ENCODE measurements at regions not wholly inside any gene's neighbourhood (a gene's known extent, or its start where the extent isn't known, plus 50 kb on each side); places are given as distances from the start of the nearest gene placed in this dataset.

DNA sequence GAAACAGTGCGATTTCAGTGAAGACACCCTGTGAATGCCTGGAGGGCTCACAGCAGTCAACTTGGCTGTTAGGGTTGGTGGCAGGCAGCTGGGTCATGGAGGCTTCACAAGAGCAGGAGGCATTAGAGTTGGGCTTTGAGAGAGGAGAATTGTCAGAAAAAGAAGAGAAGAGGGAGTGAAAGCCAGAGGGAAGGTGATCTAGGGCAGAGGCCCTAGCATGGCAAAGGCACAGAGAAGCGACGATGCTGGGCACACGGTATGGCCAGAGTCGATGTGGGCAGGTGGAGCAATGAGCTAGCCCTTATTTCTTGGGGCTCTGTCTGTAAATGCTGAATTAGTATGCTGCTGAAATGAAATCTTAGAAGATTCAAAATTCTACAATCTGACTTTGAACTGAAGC is 52.6 kb upstream of the OLFM4 start:
- intact Hi-C loops (cut with DNase I; ENCODE audit: low total_unique reads), result no loop called here
- H3K9me3 ChIP-seq, result no peaks in the 10 kb centered on the region
- DNase-seq (ENCODE audit: low spot score in 2 of 2), result no peak
- TF ChIP-seq, protein P1, sequence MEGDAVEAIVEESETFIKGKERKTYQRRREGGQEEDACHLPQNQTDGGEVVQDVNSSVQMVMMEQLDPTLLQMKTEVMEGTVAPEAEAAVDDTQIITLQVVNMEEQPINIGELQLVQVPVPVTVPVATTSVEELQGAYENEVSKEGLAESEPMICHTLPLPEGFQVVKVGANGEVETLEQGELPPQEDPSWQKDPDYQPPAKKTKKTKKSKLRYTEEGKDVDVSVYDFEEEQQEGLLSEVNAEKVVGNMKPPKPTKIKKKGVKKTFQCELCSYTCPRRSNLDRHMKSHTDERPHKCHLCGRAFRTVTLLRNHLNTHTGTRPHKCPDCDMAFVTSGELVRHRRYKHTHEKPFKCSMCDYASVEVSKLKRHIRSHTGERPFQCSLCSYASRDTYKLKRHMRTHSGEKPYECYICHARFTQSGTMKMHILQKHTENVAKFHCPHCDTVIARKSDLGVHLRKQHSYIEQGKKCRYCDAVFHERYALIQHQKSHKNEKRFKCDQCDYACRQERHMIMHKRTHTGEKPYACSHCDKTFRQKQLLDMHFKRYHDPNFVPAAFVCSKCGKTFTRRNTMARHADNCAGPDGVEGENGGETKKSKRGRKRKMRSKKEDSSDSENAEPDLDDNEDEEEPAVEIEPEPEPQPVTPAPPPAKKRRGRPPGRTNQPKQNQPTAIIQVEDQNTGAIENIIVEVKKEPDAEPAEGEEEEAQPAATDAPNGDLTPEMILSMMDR (IDR thresholded peaks at IDR 0.05), result no peak
- TF ChIP-seq POLR2A (IDR thresholded peaks at IDR 0.05), result no peak
- TF ChIP-seq POLR2AphosphoS5 (IDR thresholded peaks at IDR 0.05), result no peak
- H3K4me3 ChIP-seq, result no peak overlapping the region
- H3K36me3 ChIP-seq, result no peaks in the 10 kb centered on the region
- H3K27ac ChIP-seq, result no peak overlapping the region
- peaks cover 0 to 6% of the 10 kb centered on the region in 2 donors for H3K27me3 ChIP-seq
- no peaks in the 10 kb centered on the region for H3K4me1 ChIP-seq

- no peaks in the 10 kb centered on the region for H3K36me3 ChIP-seq
- H3K9me3 ChIP-seq, result no peaks in the 10 kb centered on the region
- no peak for DNase-seq (ENCODE audit: low spot score in 2 of 2)
- peaks cover 0 to 6% of the 10 kb centered on the region in 2 donors for H3K27me3 ChIP-seq
- intact Hi-C loops (cut with DNase I; ENCODE audit: low total_unique reads), result no loop called here
- no peak overlapping the region for H3K4me3 ChIP-seq
- H3K4me1 ChIP-seq, result no peaks in the 10 kb centered on the region
- H3K27ac ChIP-seq, result no peak overlapping the region
- TF ChIP-seq POLR2AphosphoS5 (IDR thresholded peaks at IDR 0.05) (no peak), POLR2A (IDR thresholded peaks at IDR 0.05) (no peak)
- TF ChIP-seq, protein P1 (IDR thresholded peaks at IDR 0.05), result no peak
Observed at GRCh38 chr13:52975161-52975560, 53.5 kb upstream of the OLFM4 start.

GRCh38 chr13:52974711-52975110 is 53.9 kb upstream of the OLFM4 start:
- H3K4me1 ChIP-seq, result no peaks in the 10 kb centered on the region
- H3K4me3 ChIP-seq, result no peak overlapping the region
- TF ChIP-seq POLR2A (IDR thresholded peaks at IDR 0.05) (no peak), POLR2AphosphoS5 (IDR thresholded peaks at IDR 0.05) (no peak)
- TF ChIP-seq, protein P1 (IDR thresholded peaks at IDR 0.05), result no peak
- H3K27me3 ChIP-seq, result peaks cover 0 to 6% of the 10 kb centered on the region in 2 donors
- intact Hi-C loops (cut with DNase I; ENCODE audit: low total_unique reads), result no loop called here
- H3K9me3 ChIP-seq, result no peaks in the 10 kb centered on the region
- H3K36me3 ChIP-seq, result no peaks in the 10 kb centered on the region
- H3K27ac ChIP-seq, result no peak overlapping the region
- DNase-seq (ENCODE audit: low spot score in 2 of 2), result no peak

DNA sequence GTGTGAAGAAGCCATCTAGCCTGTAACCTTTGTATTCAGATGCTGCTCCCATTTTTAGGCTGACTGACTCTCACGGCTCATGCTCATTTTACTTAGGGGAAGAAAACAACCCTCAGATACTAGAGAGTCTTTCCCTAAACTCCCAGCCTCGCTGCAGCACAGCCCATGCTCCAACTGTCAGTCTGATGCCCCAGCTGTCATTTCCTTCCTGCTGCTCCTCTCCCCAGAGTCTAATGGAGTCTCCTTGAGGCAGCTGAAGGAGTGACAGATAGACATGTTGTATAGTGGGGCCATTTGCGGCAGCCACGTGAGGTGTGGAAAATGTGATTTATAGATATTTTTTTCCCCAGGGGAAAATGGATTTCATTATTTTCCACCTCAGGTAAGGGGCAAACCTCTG is 59.2 kb upstream of the OLFM4 start:
- Histone ChIP-seq H3K27ac (no peak overlapping the region), H3K4me1 (no peaks in the 10 kb centered on the region), H3K4me3 (no peak overlapping the region), H3K27me3 (peaks cover 0 to 10% of the 10 kb centered on the region in 2 donors), H3K9me3 (no peaks in the 10 kb centered on the region), H3K36me3 (no peaks in the 10 kb centered on the region)
- TF ChIP-seq POLR2AphosphoS5 (IDR thresholded peaks at IDR 0.05) (no peak), POLR2A (IDR thresholded peaks at IDR 0.05) (no peak)
- TF ChIP-seq, protein P1 (IDR thresholded peaks at IDR 0.05), result no peak
- DNase-seq (ENCODE audit: low spot score in 2 of 2), result no peak
- intact Hi-C loops (cut with DNase I; ENCODE audit: low total_unique reads), result no loop called here

GRCh38 chr13:52968074-52968700 is 60.4 kb upstream of the OLFM4 start:
- peak; percentile 70 to 73 for DNase-seq (ENCODE audit: low spot score in 2 of 2)
- Histone ChIP-seq H3K27ac (no peak overlapping the region), H3K4me3 (no peak overlapping the region), H3K9me3 (no peaks in the 10 kb centered on the region), H3K36me3 (no peaks in the 10 kb centered on the region), H3K27me3 (peaks cover 0 to 5% of the 10 kb centered on the region in 2 donors), H3K4me1 (no peaks in the 10 kb centered on the region)
- intact Hi-C loops (cut with DNase I; ENCODE audit: low total_unique reads), result no loop called here
- TF ChIP-seq POLR2A (IDR thresholded peaks at IDR 0.05), result no peak
- TF ChIP-seq, protein P1 (IDR thresholded peaks at IDR 0.05), result peak; percentile 84 to 93 (median 92)
- peak in 1 of 3 donors; percentile 30 for TF ChIP-seq POLR2AphosphoS5 (IDR thresholded peaks at IDR 0.05)
